ENCODE measurements at regions not wholly inside any gene's neighbourhood (a gene's known extent, or its start where the extent isn't known, plus 50 kb on each side); places are given as distances from the start of the nearest gene placed in this dataset.

GRCh38 chr10:123445261-123445775, 220.8 kb upstream of the GPR26 start:
- Histone ChIP-seq H3K4me3 (ENCODE audit: insufficient read depth, low read depth, low read length) (no peak overlapping the region), H3K27me3 (ENCODE audit: control insufficient read depth, insufficient read depth, low read length) (no peaks in the 10 kb centered on the region), H3K36me3 (replicated peaks; ENCODE audit: control insufficient read depth, insufficient read depth, low read length) (no peaks in the 10 kb centered on the region)
- DNase-seq, result no peak

- H3K4me3 ChIP-seq (ENCODE audit: insufficient read depth, low read depth, low read length), result no peak overlapping the region
- no peak for DNase-seq
- no peaks in the 10 kb centered on the region for H3K27me3 ChIP-seq (ENCODE audit: control insufficient read depth, insufficient read depth, low read length)
- H3K36me3 ChIP-seq (replicated peaks; ENCODE audit: control insufficient read depth, insufficient read depth, low read length), result no peaks in the 10 kb centered on the region
Observed at GRCh38 chr10:123446449-123447156, 219.6 kb upstream of the GPR26 start.

DNA sequence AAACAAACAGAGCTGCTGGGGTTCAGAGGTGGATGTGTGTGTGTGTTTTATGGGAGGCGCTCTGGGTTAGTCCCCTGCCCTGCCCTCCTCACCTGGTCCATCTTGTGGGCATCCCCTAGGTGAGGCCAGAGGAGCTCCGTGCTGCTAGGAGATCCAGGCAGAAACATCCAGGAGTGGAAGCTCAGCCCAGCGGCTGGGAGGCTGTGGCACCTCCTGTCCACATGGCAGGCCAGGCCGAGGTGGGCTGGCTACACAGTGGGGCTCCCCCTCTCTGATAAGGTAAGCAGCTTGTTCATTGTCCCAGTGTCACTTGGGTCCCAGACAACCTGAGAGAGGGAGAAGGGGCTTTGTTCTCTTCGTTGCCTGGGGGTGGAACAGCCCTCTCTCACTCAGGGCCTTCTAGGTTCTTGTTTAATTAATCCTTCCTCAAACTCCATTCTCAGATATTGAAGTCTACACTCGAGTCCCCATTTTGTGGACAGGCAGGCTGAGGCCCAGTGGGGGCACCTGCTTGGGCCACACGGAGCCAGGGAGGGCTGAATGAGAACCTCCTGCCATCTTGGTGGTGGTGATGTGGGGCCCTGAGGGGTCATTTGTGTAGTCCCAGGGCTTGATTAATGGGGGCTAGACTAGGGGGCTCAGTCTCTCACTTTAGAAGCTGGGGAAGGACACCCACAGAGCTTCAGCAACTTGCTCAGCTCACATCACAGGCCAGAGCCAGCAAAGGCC, 216.8 kb upstream of the GPR26 start:
- no peaks in the 10 kb centered on the region for H3K27me3 ChIP-seq (ENCODE audit: control insufficient read depth, insufficient read depth, low read length)
- DNase-seq, result no peak
- no peak overlapping the region for H3K4me3 ChIP-seq (ENCODE audit: insufficient read depth, low read depth, low read length)
- no peaks in the 10 kb centered on the region for H3K36me3 ChIP-seq (replicated peaks; ENCODE audit: control insufficient read depth, insufficient read depth, low read length)

- DNase-seq, result no peak
- H3K36me3 ChIP-seq (replicated peaks; ENCODE audit: control insufficient read depth, insufficient read depth, low read length), result no peaks in the 10 kb centered on the region
- H3K27me3 ChIP-seq (ENCODE audit: control insufficient read depth, insufficient read depth, low read length), result no peaks in the 10 kb centered on the region
- H3K4me3 ChIP-seq (ENCODE audit: insufficient read depth, low read depth, low read length), result no peak overlapping the region
Observed at GRCh38 chr10:123450956-123451605, 215.1 kb upstream of the GPR26 start.

GRCh38 chr10:123451618-123452245, 214.4 kb upstream of the GPR26 start:
- H3K4me3 ChIP-seq (ENCODE audit: insufficient read depth, low read depth, low read length), result no peak overlapping the region
- no peaks in the 10 kb centered on the region for H3K36me3 ChIP-seq (replicated peaks; ENCODE audit: control insufficient read depth, insufficient read depth, low read length)
- DNase-seq, result no peak
- H3K27me3 ChIP-seq (ENCODE audit: control insufficient read depth, insufficient read depth, low read length), result no peaks in the 10 kb centered on the region

DNA sequence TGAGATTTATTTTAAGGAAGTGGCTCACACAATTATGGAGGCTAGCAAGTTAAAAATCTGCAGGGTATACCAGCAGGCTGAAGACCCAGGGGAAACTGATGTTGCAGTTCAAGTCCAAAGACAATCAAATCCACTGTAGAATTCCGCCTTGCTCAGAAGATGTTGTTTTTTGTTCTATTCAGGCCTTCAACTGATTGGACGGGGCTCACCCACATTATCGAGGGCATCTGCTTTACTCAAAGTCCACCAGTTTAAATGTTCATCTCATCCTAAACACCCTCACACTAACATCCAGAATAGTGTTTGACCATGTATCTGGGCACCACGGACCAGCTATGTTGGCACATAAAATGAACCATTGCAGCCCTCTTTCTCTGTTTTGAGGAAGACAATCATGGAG, 211.2 kb upstream of the GPR26 start:
- Histone ChIP-seq H3K36me3 (replicated peaks; ENCODE audit: control insufficient read depth, insufficient read depth, low read length) (no peaks in the 10 kb centered on the region), H3K4me3 (ENCODE audit: insufficient read depth, low read depth, low read length) (no peak overlapping the region), H3K27me3 (ENCODE audit: control insufficient read depth, insufficient read depth, low read length) (peaks cover 3% of the 10 kb centered on the region; the same call in 1 of the 2 replicates)
- no peak for DNase-seq

GRCh38 chr10:123455861-123456260, 210.3 kb upstream of the GPR26 start:
- H3K4me3 ChIP-seq (ENCODE audit: insufficient read depth, low read depth, low read length), result no peak overlapping the region
- H3K36me3 ChIP-seq (replicated peaks; ENCODE audit: control insufficient read depth, insufficient read depth, low read length), result no peaks in the 10 kb centered on the region
- no peak for DNase-seq
- H3K27me3 ChIP-seq (ENCODE audit: control insufficient read depth, insufficient read depth, low read length), result peaks cover 3% of the 10 kb centered on the region; the same call in 1 of the 2 replicates

DNA sequence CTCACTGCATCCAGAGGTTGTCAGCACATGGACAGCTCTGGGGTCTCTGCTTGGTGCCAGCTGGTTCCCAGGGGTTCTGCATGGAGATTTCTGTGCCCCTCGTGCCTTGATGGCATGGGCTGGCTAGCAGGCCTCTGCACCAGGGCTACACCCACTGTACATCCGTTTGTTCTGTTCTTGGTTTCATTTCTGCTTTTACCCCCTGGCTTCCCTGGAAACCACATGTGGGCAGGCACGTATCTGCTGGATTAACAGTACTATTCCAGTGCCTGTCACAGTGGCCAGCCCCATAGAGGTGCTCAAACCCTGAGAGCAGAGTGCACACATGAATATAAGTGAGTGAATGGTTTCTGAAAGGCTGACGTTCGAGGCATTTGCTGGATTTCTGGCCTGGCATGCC, 207.2 kb upstream of the GPR26 start:
- peaks cover 3% of the 10 kb centered on the region; the same call in 1 of the 2 replicates for H3K27me3 ChIP-seq (ENCODE audit: control insufficient read depth, insufficient read depth, low read length)
- DNase-seq, result no peak
- no peak overlapping the region for H3K4me3 ChIP-seq (ENCODE audit: insufficient read depth, low read depth, low read length)
- H3K36me3 ChIP-seq (replicated peaks; ENCODE audit: control insufficient read depth, insufficient read depth, low read length), result no peaks in the 10 kb centered on the region

- Histone ChIP-seq H3K27me3 (ENCODE audit: control insufficient read depth, insufficient read depth, low read length) (peaks cover 3% of the 10 kb centered on the region; the same call in 1 of the 2 replicates), H3K36me3 (replicated peaks; ENCODE audit: control insufficient read depth, insufficient read depth, low read length) (no peaks in the 10 kb centered on the region), H3K4me3 (ENCODE audit: insufficient read depth, low read depth, low read length) (no peak overlapping the region)
- peak; percentile 69 for DNase-seq
Observed at GRCh38 chr10:123459371-123460091, 206.6 kb upstream of the GPR26 start.

DNA sequence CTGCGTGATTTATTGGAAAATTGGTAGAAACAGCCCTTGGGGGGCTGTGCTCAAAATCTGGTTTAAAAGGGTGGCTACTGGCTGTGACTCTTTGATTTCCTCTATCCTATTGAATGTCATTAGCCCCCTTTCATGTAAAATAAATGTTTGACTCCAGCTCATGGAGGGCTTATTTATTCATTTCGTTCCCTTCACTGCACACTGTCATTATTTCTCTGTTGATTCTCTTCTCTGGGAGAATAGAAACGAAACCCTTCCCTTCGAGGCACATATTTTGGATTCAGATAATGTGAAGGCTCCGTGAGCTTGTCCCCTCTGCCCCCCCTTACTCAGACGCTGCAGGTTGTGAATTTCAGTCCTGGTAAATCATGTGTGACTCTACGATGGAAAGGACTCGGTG, 203.9 kb upstream of the GPR26 start:
- Histone ChIP-seq H3K4me3 (ENCODE audit: insufficient read depth, low read depth, low read length) (no peak overlapping the region), H3K36me3 (replicated peaks; ENCODE audit: control insufficient read depth, insufficient read depth, low read length) (no peaks in the 10 kb centered on the region), H3K27me3 (ENCODE audit: control insufficient read depth, insufficient read depth, low read length) (peaks cover 3% of the 10 kb centered on the region; the same call in 1 of the 2 replicates)
- DNase-seq, result no peak

DNA sequence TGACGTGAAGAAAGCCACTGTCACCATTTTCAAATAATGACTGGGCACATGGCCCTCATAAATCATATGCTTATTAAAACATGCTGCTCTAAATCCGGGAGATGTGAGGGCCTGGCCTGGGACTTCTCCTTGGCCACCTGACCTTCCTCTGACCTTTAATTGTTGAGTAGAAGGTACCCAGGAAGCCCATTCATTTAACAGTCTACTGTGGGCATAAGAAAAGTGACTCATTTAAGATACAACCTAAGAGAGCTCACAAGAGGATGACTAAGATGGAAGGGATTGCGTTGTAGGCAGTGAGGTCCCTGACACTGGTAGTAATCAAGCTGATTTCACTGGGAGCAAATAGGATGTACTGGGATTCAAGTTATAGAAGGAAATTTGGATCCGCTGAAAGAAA, 203.4 kb upstream of the GPR26 start:
- DNase-seq, result no peak
- Histone ChIP-seq H3K27me3 (ENCODE audit: control insufficient read depth, insufficient read depth, low read length) (peaks cover 3% of the 10 kb centered on the region; the same call in 1 of the 2 replicates), H3K36me3 (replicated peaks; ENCODE audit: control insufficient read depth, insufficient read depth, low read length) (no peaks in the 10 kb centered on the region), H3K4me3 (ENCODE audit: insufficient read depth, low read depth, low read length) (no peak overlapping the region)

- Histone ChIP-seq H3K27me3 (ENCODE audit: control insufficient read depth, insufficient read depth, low read length) (peaks cover under 1% of the 10 kb centered on the region; the same call in 1 of the 2 replicates), H3K4me3 (ENCODE audit: insufficient read depth, low read depth, low read length) (no peak overlapping the region)
Observed at GRCh38 chr10:123463181-123463580, 203.0 kb upstream of the GPR26 start.

GRCh38 chr10:123463698-123464097, 202.5 kb upstream of the GPR26 start:
- no peak overlapping the region for H3K4me3 ChIP-seq (ENCODE audit: insufficient read depth, low read depth, low read length)
- H3K27me3 ChIP-seq (ENCODE audit: control insufficient read depth, insufficient read depth, low read length), result no peaks in the 10 kb centered on the region; the same call in 1 of the 2 replicates
- H3K36me3 ChIP-seq (replicated peaks; ENCODE audit: control insufficient read depth, insufficient read depth, low read length), result no peaks in the 10 kb centered on the region
- no peak for DNase-seq

More at GRCh38 chr10:123463181-123463580, 203.0 kb upstream of the GPR26 start:
- H3K36me3 ChIP-seq (replicated peaks; ENCODE audit: control insufficient read depth, insufficient read depth, low read length), result no peaks in the 10 kb centered on the region
- no peak for DNase-seq
